ENCODE measurements at regions not wholly inside any gene's neighbourhood (a gene's known extent, or its start where the extent isn't known, plus 50 kb on each side); places are given as distances from the start of the nearest gene placed in this dataset.
"Not testable (repeated sequence)": the region's sequence is repeated elsewhere in the genome, so short reads cannot be mapped to it uniquely, and the experiment has no call there.

GRCh38 chr7:91784469-91784868, 96.0 kb downstream of the MTERF1 start:
- TF ChIP-seq CTCF (IDR thresholded peaks at IDR 0.05; ENCODE audit: low read depth, low read length): no peak
- Histone ChIP-seq H3K27ac (no peak overlapping the region), H3K9me3 (ENCODE audit: severe bottlenecking) (no peaks in the 10 kb centered on the region), H3K27me3 (ENCODE audit: insufficient read depth, low read depth, severe bottlenecking) (no peaks in the 10 kb centered on the region), H3K4me3 (ENCODE audit: low read depth, low read length) (no peak overlapping the region), H3K36me3 (no peaks in the 10 kb centered on the region)
- DNase-seq: no peak

DNA sequence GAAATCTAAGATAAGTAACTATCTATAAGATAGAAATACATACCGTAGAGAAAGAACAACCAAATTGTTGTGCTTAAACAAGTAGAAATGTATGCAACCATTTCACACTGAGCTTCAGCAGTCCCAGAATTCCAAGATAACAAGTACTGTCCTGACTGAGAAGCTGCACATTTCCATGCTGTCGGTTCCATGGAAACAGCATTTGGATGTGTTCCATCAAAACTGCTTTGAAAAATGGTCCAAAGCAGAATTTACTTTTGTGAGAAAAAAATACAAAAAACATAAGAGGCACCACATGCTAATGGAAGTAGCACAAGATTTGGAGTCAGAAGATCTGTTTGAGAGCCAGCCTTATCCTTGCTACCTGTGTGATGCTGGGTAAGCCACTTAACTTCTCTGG, 92.6 kb downstream of the MTERF1 start:
- Histone ChIP-seq H3K36me3 (no peaks in the 10 kb centered on the region), H3K27ac (no peak overlapping the region), H3K27me3 (ENCODE audit: insufficient read depth, low read depth, severe bottlenecking) (no peaks in the 10 kb centered on the region), H3K9me3 (ENCODE audit: severe bottlenecking) (peaks cover 4% of the 10 kb centered on the region), H3K4me3 (ENCODE audit: low read depth, low read length) (no peak overlapping the region)
- no peak for DNase-seq
- no peak for TF ChIP-seq CTCF (IDR thresholded peaks at IDR 0.05; ENCODE audit: low read depth, low read length)

DNA sequence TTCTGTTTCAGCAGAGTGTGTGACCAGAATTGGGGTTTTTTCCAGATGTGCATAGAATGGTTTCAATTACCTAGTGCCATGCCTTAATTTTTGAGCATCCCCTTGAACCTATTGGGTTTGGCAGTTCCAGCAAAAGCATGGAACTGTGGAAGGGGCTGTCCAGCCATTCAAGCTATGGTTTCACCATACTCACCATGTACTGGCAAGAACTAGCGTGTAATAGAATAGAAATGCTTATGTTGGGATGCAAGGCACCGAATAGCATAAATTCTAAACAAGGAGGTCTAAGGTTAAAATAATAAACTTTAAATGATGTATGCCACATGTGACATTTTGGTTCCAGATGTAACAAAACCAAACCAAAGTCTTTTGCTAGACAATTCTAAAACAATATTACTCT, 91.4 kb downstream of the MTERF1 start:
- no peak for TF ChIP-seq CTCF (IDR thresholded peaks at IDR 0.05; ENCODE audit: low read depth, low read length)

GRCh38 chr7:91789558-91789957, 90.9 kb downstream of the MTERF1 start:
- Histone ChIP-seq H3K9me3 (ENCODE audit: severe bottlenecking) (peaks cover 4% of the 10 kb centered on the region), H3K27me3 (ENCODE audit: insufficient read depth, low read depth, severe bottlenecking) (no peaks in the 10 kb centered on the region), H3K36me3 (no peaks in the 10 kb centered on the region), H3K4me3 (ENCODE audit: low read depth, low read length) (no peak overlapping the region), H3K27ac (no peak overlapping the region)
- no peak for DNase-seq
- TF ChIP-seq CTCF (IDR thresholded peaks at IDR 0.05; ENCODE audit: low read depth, low read length): no peak

More for the DNA sequence above, 91.4 kb downstream of the MTERF1 start:
- H3K9me3 ChIP-seq (ENCODE audit: severe bottlenecking): peaks cover 4% of the 10 kb centered on the region
- no peak overlapping the region for H3K4me3 ChIP-seq (ENCODE audit: low read depth, low read length)
- no peaks in the 10 kb centered on the region for H3K27me3 ChIP-seq (ENCODE audit: insufficient read depth, low read depth, severe bottlenecking)
- no peaks in the 10 kb centered on the region for H3K36me3 ChIP-seq
- no peak overlapping the region for H3K27ac ChIP-seq
- no peak for DNase-seq

GRCh38 chr7:91790646-91791045, 89.9 kb downstream of the MTERF1 start:
- H3K27me3 ChIP-seq (ENCODE audit: insufficient read depth, low read depth, severe bottlenecking); H3K4me3 ChIP-seq (ENCODE audit: low read depth, low read length); H3K36me3 ChIP-seq; DNase-seq; H3K9me3 ChIP-seq (ENCODE audit: severe bottlenecking); H3K27ac ChIP-seq: not testable (repeated sequence)

DNA sequence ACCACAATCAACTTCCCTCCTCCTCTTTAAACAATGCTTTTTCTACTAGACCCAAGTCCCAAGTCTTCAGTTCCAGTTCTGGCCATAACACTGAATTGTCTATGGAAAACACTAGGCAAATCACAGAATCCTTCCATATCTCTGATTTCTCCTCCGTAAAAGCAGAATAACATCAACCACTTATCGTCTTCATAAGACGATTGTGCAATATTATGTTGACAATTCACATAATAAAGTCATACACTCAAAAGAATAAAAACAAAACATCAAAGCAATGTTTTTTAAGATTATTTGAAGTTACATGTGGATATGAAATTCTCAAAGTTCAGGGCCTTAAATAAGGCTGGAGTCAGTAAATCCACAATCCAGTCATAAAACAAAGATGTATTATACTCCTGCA, 84.4 kb downstream of the MTERF1 start:
- H3K9me3 ChIP-seq (ENCODE audit: severe bottlenecking): peaks cover 3% of the 10 kb centered on the region
- H3K27me3 ChIP-seq (ENCODE audit: insufficient read depth, low read depth, severe bottlenecking): no peaks in the 10 kb centered on the region
- no peak for TF ChIP-seq CTCF (IDR thresholded peaks at IDR 0.05; ENCODE audit: low read depth, low read length)
- no peak overlapping the region for H3K27ac ChIP-seq
- DNase-seq: no peak
- H3K4me3 ChIP-seq (ENCODE audit: low read depth, low read length): no peak overlapping the region
- H3K36me3 ChIP-seq: no peaks in the 10 kb centered on the region
